ENCODE measurements at regions not wholly inside any gene's neighbourhood (a gene's known extent, or its start where the extent isn't known, plus 50 kb on each side); places are given as distances from the start of the nearest gene placed in this dataset.
A peak's percentile ranks its signal among the peaks of the same experiment; 100 is the strongest.
"Not testable (repeated sequence)": the region's sequence is repeated elsewhere in the genome, so short reads cannot be mapped to it uniquely, and the experiment has no call there.

DNA sequence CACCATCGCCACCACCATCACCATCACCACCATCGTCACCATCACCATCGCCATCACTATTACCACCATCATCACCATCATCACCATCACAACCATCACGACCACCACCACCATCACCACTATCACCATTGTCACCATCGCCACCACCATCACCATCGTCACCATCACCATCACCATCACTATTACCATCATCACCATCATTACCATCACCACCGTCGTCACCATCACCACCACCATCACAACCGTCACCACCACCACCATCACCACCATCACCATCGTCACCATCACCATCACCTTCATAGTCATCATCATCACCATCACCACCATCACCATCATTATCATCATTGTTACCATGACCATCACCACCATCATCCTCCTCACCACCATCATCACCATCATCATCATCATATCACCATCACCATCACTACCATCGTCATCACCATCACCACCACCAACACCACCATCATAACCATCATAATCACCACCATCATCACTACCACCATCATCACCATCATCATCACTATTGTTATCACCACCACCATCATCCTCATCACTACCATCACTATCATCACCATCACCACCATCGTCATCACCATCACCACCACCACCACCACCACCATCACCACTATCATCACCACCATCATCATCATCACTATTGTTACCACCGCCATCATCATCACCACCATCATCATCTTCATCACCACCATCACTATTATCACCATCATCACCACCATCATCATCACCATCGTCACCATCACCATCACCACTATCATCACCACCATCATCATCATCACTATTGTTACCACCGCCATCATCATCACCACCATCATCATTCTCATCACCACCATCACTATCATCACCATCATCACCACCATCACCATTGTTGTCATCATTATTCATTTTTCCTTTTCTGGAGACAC lies 51.5 kb upstream of the ZNF469 start:
- peaks cover 17% of the 10 kb centered on the region for H3K4me1 Mint-ChIP-seq (ENCODE audit: low read depth, unreplicated experiment)
- no peaks in the 10 kb centered on the region for H3K9me3 Mint-ChIP-seq (ENCODE audit: low read depth, unreplicated experiment)
- intact Hi-C loops (cut with micrococcal nuclease; ENCODE audit: unreplicated experiment), result no loop called here
- H3K27ac Mint-ChIP-seq (ENCODE audit: unreplicated experiment), result no peak overlapping the region
- TF ChIP-seq, protein P1, sequence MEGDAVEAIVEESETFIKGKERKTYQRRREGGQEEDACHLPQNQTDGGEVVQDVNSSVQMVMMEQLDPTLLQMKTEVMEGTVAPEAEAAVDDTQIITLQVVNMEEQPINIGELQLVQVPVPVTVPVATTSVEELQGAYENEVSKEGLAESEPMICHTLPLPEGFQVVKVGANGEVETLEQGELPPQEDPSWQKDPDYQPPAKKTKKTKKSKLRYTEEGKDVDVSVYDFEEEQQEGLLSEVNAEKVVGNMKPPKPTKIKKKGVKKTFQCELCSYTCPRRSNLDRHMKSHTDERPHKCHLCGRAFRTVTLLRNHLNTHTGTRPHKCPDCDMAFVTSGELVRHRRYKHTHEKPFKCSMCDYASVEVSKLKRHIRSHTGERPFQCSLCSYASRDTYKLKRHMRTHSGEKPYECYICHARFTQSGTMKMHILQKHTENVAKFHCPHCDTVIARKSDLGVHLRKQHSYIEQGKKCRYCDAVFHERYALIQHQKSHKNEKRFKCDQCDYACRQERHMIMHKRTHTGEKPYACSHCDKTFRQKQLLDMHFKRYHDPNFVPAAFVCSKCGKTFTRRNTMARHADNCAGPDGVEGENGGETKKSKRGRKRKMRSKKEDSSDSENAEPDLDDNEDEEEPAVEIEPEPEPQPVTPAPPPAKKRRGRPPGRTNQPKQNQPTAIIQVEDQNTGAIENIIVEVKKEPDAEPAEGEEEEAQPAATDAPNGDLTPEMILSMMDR (IDR thresholded peaks at IDR 0.05; ENCODE audit: unreplicated experiment), result no peak
- no peaks in the 10 kb centered on the region for H3K27me3 Mint-ChIP-seq (ENCODE audit: unreplicated experiment)
- CTCF ChIA-PET, result no interaction called here
- no peak for DNase-seq
- H3K36me3 Mint-ChIP-seq (ENCODE audit: insufficient read depth, unreplicated experiment), result peaks cover 10% of the 10 kb centered on the region
- no peak overlapping the region for H3K4me3 Mint-ChIP-seq (ENCODE audit: low read depth, unreplicated experiment)
- no TSS peak for BruUV-seq (replicated peaks)

- no TSS peak for BruUV-seq (replicated peaks)
- no peak overlapping the region for H3K4me3 Mint-ChIP-seq (ENCODE audit: low read depth, unreplicated experiment)
- H3K27ac Mint-ChIP-seq (ENCODE audit: unreplicated experiment), result no peak overlapping the region
- no peaks in the 10 kb centered on the region for H3K27me3 Mint-ChIP-seq (ENCODE audit: unreplicated experiment)
- DNase-seq, result peak; percentile 80
- TF ChIP-seq, protein P1 (IDR thresholded peaks at IDR 0.05; ENCODE audit: unreplicated experiment), result no peak
- CTCF ChIA-PET, result interaction anchor here (0.8 kb wide), 1 partner anchor 45 kb away, joined by 3 read pairs; no protein-coding TSS in a partner anchor
- intact Hi-C loops (cut with micrococcal nuclease; ENCODE audit: unreplicated experiment), result no loop called here
- H3K36me3 Mint-ChIP-seq (ENCODE audit: insufficient read depth, unreplicated experiment), result peaks cover 7% of the 10 kb centered on the region
- H3K9me3 Mint-ChIP-seq (ENCODE audit: low read depth, unreplicated experiment), result no peaks in the 10 kb centered on the region
- H3K4me1 Mint-ChIP-seq (ENCODE audit: low read depth, unreplicated experiment), result peaks cover 17% of the 10 kb centered on the region
Observed at GRCh38 chr16:88331989-88332920, 50.5 kb upstream of the ZNF469 start.

DNA sequence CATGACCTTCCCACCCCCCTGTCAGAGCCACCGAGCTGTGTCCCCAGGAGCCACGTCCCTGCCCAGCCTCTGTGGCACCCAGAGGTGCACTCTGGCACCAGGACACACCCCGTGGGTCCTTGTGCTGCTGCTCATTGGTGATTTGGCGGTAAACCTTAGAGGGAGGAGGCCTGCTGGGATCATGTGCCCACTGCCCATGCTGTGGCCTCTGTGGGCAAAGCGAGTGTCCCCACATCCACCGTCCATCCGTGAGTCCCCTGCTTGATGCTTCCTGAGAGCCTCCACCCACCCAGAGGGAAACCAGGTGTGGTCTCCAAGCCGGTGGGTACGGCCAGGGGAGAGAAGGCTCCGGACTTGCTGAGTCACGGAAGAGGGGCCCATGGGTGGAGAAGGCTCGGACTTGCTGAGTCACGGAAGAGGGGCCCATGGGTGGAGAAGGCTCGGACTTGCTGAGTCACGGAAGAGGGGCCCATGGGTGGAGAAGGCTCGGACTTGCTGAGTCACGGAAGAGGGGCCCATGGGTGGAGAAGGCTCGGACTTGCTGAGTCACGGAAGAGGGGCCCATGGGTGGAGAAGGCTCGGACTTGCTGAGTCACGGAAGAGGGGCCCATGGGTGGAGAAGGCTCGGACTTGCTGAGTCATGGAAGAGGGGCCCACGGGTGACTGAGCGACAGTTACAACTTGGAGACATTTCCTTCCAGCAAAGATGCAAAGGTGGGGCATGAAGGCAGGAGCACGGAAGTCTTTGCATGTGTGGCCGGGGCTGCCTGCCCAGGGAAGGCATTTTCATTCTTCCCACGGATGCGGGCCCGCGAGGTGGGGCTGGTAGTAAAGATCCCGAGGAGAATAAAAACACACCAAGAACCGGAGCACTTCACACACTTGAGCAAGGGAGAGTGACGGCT lies 49.6 kb upstream of the ZNF469 start:
- peaks cover 17% of the 10 kb centered on the region for H3K4me1 Mint-ChIP-seq (ENCODE audit: low read depth, unreplicated experiment)
- BruUV-seq (replicated peaks); H3K4me3 Mint-ChIP-seq (ENCODE audit: low read depth, unreplicated experiment); H3K27me3 Mint-ChIP-seq (ENCODE audit: unreplicated experiment); H3K27ac Mint-ChIP-seq (ENCODE audit: unreplicated experiment); H3K36me3 Mint-ChIP-seq (ENCODE audit: insufficient read depth, unreplicated experiment); H3K9me3 Mint-ChIP-seq (ENCODE audit: low read depth, unreplicated experiment); intact Hi-C loops (cut with micrococcal nuclease; ENCODE audit: unreplicated experiment); DNase-seq; CTCF ChIA-PET: not testable (repeated sequence)
